Activated naive CD8-positive, alpha-beta T cell treated with anti-CD3 and anti-CD28 coated beads for 36 hours (primary cell): ENCODE measurements at regions not wholly inside any gene's neighbourhood (a gene's known extent, or its start where the extent isn't known, plus 50 kb on each side); places are given as distances from the start of the nearest gene placed in this dataset.

Source experiments
- DNase-seq: peaks from one replicate; pipeline ENCODE4 v3.0.0; 2021
- H3K27ac Mint-ChIP-seq: one replicate; pipeline ENCODE4 v1.8.0; 2022; ENCODE audit warnings: mild to moderate bottlenecking, moderate library complexity, mixed read lengths
- H3K27me3 Mint-ChIP-seq: one replicate; pipeline ENCODE4 v1.8.0; 2022; ENCODE audit warnings: mild to moderate bottlenecking, mixed read lengths
- H3K36me3 Mint-ChIP-seq: one replicate; pipeline ENCODE4 v1.8.0; 2021; ENCODE audit warnings: mild to moderate bottlenecking, mixed read lengths
- H3K4me1 Mint-ChIP-seq: one replicate; pipeline ENCODE4 v1.8.0; 2021; ENCODE audit warnings: mixed read lengths
- H3K4me3 Mint-ChIP-seq: one replicate; pipeline ENCODE4 v1.8.0; 2022; ENCODE audit warnings: mild to moderate bottlenecking, moderate library complexity, mixed read lengths
- H3K9me3 Mint-ChIP-seq: one replicate; pipeline ENCODE4 v1.8.0; 2022; ENCODE audit warnings: mixed read lengths

DNA sequence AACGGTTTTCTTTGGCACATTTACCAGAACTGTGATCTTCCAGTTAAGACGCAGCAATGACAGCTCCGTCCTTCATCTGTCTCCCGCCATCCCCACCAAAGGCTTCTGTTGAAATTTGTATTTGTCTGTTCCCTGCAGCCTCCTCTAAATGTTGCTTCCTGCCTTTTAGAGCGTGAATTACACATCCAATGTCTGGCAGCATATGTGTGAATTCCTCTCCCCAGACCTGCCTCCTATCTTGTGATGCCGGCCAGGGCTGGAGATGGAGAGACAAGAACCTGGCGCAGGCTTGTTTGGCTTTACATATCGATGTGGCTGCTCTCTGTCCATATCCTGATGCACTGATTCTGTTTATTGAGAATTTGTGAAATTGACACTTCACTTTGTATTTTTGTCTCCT, 738.4 kb upstream of the TMEM132C start:
- Mint-ChIP-seq H3K27me3 (peaks cover 4% of the 10 kb centered on the region), H3K27ac (no peak overlapping the region), H3K4me1 (no peaks in the 10 kb centered on the region), H3K4me3 (no peak overlapping the region), H3K36me3 (no peaks in the 10 kb centered on the region), H3K9me3 (no peaks in the 10 kb centered on the region)
- no peak for DNase-seq

DNA sequence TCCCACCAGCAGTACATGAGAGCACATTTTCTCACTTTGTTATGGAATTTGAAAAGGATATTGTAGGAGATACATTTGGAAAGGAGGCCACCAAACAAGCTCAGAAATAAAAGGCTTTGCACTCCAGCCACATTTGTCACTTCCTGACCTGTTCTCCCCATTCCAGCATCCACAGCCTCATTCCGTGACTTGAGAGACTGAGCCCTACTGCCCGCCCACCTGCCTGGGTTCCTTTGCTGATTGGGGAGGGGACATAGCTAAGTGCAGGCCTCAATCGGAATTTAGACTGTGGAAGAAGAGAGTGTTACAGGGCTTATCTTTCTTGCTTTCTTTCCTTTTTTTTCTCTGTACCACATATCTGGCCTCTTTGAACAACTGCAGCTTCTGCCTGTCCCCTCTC, 735.4 kb upstream of the TMEM132C start:
- H3K27ac Mint-ChIP-seq = no peak overlapping the region
- no peak overlapping the region for H3K4me3 Mint-ChIP-seq
- H3K36me3 Mint-ChIP-seq = no peaks in the 10 kb centered on the region

DNA sequence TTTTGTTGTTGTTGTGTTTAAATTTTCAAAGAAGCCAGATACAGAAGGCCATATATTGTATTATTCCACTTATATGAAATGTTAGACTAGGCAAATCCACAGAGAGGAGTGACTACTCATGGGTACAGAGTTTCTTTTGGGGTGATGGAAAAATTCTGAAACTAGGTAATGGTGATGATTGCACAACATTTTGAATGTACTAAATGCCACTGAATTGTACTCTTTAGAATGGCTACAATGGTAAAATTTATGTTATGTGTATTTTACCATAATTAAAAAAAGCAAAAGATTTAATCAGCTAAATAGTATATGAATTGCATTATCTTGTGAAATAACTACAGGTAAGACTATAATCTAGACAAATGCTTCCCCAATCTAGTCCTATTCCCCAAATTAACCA, 733.6 kb upstream of the TMEM132C start:
- no peak overlapping the region for H3K27ac Mint-ChIP-seq

More for the DNA sequence above, 735.4 kb upstream of the TMEM132C start:
- H3K4me1 Mint-ChIP-seq = no peaks in the 10 kb centered on the region
- DNase-seq = no peak
- H3K27me3 Mint-ChIP-seq = peaks cover 7% of the 10 kb centered on the region
- peaks cover 5% of the 10 kb centered on the region for H3K9me3 Mint-ChIP-seq

DNA sequence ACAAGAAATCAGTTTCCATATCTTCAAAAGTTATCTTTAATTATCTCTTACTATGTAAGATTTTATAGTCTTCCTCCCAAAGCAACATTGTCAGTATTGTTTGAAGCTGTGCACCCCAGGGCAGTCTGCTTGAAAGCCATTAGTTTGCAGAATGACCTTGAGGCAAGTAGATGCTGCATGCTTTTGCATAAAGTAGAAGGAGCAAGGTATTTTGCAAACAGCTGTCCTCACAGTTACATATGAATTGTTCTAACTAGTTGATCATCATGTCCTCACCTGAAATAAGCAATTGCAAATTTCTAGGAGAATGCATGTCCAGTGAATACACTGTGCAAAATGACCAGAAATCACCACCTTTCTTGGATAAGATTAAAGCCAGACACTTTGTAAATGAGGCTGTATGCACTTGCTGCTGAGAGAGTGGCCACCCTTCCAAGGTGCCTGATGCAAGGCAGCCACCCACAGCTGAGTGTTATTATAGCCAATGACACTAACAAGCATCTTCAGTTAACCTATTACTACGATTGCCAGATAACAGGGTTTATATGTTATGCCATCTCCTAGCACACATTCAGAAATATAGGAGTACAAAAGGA, 730.0 kb upstream of the TMEM132C start:
- Mint-ChIP-seq H3K4me3 (no peak overlapping the region), H3K9me3 (peaks cover 5% of the 10 kb centered on the region), H3K27ac (no peak overlapping the region), H3K36me3 (no peaks in the 10 kb centered on the region), H3K27me3 (peaks cover 4% of the 10 kb centered on the region), H3K4me1 (no peaks in the 10 kb centered on the region)
- no peak for DNase-seq

More for the DNA sequence above, 733.6 kb upstream of the TMEM132C start:
- Mint-ChIP-seq H3K27me3 (peaks cover 7% of the 10 kb centered on the region), H3K4me3 (no peak overlapping the region), H3K4me1 (no peaks in the 10 kb centered on the region), H3K9me3 (peaks cover 5% of the 10 kb centered on the region), H3K36me3 (no peaks in the 10 kb centered on the region)
- DNase-seq = no peak

DNA sequence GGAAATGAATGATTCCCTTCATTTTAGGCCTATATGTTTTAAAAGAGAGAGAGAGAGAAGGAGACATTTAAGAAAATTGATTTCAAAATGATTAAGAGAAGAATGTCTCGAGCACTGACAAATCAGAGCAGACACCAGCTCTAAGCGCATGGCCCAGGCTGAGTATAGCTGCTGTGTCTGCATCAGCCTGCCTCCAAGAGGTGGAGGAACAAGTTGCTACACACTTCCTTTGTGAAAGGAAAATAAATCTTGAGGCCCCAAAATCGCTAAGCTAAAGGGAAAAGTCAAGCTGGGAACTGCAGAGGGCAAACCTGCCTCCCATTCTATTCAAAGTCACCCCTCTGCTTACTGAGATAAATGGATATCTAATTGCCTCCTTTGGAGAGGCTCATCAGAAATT, 728.7 kb upstream of the TMEM132C start:
- no peak for DNase-seq
- peaks cover 5% of the 10 kb centered on the region for H3K9me3 Mint-ChIP-seq
- H3K4me1 Mint-ChIP-seq = no peaks in the 10 kb centered on the region
- no peak overlapping the region for H3K27ac Mint-ChIP-seq
- H3K27me3 Mint-ChIP-seq = peaks cover 3% of the 10 kb centered on the region
- H3K4me3 Mint-ChIP-seq = no peak overlapping the region
- H3K36me3 Mint-ChIP-seq = no peaks in the 10 kb centered on the region

DNA sequence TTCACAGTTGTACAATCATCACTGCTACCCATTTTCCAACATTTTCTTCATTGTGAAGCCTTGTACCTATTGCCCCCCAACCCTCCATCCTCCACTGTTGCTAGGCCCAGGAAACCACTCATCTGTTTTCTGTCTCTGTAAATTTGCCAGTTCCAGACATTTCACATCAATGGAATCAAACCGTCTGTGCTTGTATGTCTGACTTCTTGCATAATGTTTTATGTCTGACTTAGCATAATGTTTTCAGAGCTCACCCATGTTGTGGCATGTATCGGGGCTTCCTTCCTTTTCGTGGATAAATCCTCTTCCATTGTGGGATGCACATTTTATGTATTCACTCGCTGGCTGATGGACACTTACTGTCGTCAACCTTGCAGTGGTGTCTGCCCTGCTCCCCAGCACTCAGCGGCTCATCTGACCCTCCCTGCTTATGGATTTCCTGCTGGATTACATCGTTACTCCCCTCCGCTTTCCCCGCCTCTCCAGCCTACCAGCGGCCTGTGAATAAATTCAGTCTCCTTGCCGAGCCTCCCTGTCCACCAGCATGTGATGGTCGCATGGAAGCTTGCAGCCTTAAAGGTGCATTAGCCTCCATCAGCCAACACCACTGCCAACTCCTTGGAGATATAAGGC, 727.6 kb upstream of the TMEM132C start:
- H3K27ac Mint-ChIP-seq = no peak overlapping the region
- H3K36me3 Mint-ChIP-seq = no peaks in the 10 kb centered on the region
- no peaks in the 10 kb centered on the region for H3K4me1 Mint-ChIP-seq
- H3K9me3 Mint-ChIP-seq = peaks cover 5% of the 10 kb centered on the region
- no peak for DNase-seq
- H3K4me3 Mint-ChIP-seq = no peak overlapping the region
- H3K27me3 Mint-ChIP-seq = peaks cover 1% of the 10 kb centered on the region

DNA sequence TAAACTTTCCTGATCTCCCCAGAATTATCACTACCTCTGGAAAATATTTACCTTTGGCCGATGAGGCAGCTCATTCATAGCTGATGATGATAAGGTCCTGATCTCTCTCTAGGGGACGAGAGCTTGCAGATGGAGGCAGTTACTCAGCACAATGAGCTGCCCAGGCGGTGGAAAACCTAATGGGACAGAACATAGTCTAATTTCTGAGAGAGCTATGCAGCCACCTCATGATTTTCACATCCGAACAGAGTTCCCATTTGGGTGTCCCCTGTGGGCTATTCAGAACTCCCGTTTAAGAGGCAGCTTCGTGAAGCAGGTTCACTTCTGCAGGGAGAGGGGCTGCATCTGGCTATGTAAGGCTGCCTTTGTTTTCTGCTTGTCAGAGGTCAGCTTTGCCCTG, 724.6 kb upstream of the TMEM132C start:
- Mint-ChIP-seq H3K36me3 (no peaks in the 10 kb centered on the region), H3K9me3 (peaks cover 1% of the 10 kb centered on the region), H3K4me1 (no peaks in the 10 kb centered on the region), H3K4me3 (no peak overlapping the region), H3K27ac (no peak overlapping the region), H3K27me3 (no peaks in the 10 kb centered on the region)
- no peak for DNase-seq

DNA sequence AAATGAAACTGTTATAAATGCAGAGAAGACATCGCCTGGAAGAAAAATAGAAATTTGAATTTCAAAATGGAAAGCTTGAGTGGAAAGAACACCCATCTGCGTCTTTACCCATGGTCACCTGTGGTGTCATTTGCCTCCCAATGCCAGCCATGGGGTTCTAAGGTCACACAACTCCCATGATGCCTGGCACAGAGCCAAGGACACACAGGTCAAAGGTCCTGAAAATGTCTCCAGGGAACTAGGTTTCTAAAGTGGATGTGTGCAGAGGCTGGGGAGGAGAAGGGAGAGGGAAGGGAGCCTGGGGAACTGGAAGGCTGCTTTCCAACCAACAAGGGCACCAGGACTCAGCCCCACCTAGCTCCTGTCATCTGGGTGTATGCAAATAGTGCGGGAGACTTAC, 724.0 kb upstream of the TMEM132C start:
- Mint-ChIP-seq H3K4me1 (no peaks in the 10 kb centered on the region), H3K27me3 (no peaks in the 10 kb centered on the region), H3K27ac (no peak overlapping the region), H3K9me3 (peaks cover 1% of the 10 kb centered on the region), H3K4me3 (no peak overlapping the region), H3K36me3 (no peaks in the 10 kb centered on the region)
- no peak for DNase-seq

DNA sequence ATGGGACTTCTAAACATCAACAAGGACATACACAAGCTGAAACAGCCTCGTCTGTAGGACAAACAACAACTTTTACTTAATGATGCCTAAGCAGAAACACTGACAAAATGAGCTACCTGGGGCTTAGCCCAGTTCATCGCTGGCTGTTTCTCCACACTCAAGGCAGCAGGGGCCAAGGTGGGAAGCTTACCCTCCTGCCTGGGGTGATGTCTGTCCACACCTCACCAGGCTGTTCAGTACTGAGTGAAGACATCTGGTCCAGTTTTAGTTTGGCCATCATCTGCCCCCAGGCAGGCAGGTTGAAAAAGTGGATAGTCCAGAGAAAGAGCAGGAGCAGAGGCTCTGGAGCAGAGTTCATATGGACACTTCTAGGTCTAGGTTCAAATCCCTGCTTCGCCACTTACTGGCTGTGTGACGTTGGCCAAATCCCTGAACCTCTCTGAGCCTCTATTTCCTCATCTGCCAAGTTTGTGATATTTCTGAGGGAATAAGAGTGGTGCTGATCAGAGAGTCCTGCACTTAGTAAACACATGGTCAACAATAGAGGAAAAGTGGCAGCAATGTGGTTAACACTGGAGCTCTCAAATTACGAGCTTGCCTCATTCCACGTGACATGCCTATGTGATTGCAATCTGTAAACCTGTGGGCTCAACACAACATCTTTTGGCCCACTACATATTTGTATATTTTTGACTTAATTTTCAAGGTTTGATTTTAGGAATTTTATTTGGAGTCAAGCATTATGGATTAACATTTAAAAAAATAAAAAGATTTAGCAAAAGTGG, 720.1 kb upstream of the TMEM132C start:
- DNase-seq = no peak
- Mint-ChIP-seq H3K4me3 (no peak overlapping the region), H3K36me3 (no peaks in the 10 kb centered on the region), H3K4me1 (no peaks in the 10 kb centered on the region), H3K27me3 (no peaks in the 10 kb centered on the region), H3K9me3 (peaks cover 1% of the 10 kb centered on the region), H3K27ac (no peak overlapping the region)

DNA sequence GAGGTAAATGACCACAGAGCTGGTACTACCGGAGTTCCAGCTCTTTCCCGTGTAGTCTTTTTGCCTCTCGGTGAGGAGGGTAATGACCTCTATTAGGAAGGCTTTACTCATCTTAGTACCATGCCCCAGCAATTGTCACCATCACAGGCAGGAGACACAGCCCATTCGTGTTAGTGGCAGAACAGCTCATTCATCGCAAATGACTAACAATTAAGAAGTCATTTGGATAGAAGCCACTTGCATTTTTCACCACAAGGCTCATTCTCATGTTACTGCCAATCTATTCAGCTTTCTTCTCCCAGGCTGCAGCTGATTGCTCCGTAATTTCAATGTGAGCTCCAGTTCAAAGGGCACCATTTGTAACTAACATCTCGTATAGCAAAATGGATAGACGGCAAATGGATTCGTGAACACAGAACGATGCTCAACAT, 718.8 kb upstream of the TMEM132C start:
- Mint-ChIP-seq H3K27me3 (no peaks in the 10 kb centered on the region), H3K36me3 (no peaks in the 10 kb centered on the region), H3K4me1 (no peaks in the 10 kb centered on the region), H3K9me3 (peaks cover 8% of the 10 kb centered on the region), H3K4me3 (no peak overlapping the region), H3K27ac (no peak overlapping the region)
- no peak for DNase-seq

DNA sequence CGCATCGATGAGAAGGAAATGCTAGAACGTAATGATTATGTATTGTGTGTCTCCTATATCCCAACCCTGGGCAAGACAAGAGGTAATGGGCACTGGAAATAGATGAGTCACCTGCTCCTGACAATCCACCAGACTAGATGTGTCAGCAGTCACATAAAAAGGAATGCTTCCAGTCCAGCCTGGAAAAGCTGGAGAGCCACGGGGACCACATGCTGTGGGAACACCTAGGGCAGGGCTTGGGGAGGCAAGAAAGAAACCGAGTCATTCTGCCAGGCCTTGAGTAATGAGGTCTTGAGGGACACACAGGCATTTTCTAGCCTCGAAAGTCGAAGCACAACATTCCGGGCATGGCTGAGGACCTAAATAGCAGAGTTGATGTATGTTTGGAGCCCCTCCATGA, 716.7 kb upstream of the TMEM132C start:
- no peak overlapping the region for H3K4me3 Mint-ChIP-seq

DNA sequence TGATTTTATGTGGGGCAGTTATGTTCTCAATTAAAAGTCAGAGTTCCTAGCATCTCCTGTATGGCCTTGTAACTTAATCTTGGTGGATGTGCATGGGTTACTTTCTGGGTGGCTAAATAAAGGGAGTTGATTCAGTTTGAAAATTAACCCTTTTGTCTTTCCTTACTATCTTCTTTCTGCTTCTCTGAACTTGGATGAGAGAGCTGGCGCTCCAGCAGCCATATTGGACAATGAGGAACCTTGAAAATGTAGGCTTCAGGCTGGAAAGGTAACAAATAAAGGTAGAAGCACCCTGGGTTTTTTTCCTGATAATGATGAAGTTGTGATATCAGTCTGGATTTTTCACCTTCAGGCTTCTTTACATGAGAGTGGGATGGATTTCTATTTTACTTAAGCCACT, 714.1 kb upstream of the TMEM132C start:
- Mint-ChIP-seq H3K36me3 (no peaks in the 10 kb centered on the region), H3K27me3 (no peaks in the 10 kb centered on the region), H3K27ac (no peak overlapping the region), H3K4me1 (no peaks in the 10 kb centered on the region), H3K4me3 (no peak overlapping the region), H3K9me3 (peaks cover 7% of the 10 kb centered on the region)
- DNase-seq = no peak

More for the DNA sequence above, 716.7 kb upstream of the TMEM132C start:
- H3K27ac Mint-ChIP-seq = no peak overlapping the region
- no peaks in the 10 kb centered on the region for H3K4me1 Mint-ChIP-seq
- no peaks in the 10 kb centered on the region for H3K27me3 Mint-ChIP-seq
- DNase-seq = no peak
- no peaks in the 10 kb centered on the region for H3K36me3 Mint-ChIP-seq
- H3K9me3 Mint-ChIP-seq = peaks cover 7% of the 10 kb centered on the region

DNA sequence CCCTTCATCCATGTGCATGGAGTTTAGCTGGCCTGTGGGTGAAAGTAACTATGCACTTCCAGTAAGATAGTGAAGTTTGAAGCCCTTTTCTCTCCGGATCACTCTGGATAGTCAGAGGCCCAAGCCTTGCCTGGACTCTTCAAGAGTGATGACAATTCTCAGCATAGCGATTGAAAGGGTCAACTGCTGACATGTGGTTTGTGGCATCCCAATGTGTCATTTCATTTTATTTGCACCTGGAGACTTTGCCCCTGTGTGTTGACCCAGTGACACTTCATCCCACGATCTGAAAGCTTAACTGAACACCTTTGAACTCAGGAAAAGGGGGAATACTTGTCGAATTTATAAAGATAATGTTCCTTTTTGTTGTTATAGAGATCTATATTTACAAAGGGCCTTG, 711.9 kb upstream of the TMEM132C start:
- Mint-ChIP-seq H3K9me3 (peaks cover 13% of the 10 kb centered on the region), H3K27ac (no peak overlapping the region), H3K4me3 (no peak overlapping the region), H3K4me1 (peaks cover 11% of the 10 kb centered on the region), H3K27me3 (peaks cover 10% of the 10 kb centered on the region), H3K36me3 (no peaks in the 10 kb centered on the region)
- no peak for DNase-seq

DNA sequence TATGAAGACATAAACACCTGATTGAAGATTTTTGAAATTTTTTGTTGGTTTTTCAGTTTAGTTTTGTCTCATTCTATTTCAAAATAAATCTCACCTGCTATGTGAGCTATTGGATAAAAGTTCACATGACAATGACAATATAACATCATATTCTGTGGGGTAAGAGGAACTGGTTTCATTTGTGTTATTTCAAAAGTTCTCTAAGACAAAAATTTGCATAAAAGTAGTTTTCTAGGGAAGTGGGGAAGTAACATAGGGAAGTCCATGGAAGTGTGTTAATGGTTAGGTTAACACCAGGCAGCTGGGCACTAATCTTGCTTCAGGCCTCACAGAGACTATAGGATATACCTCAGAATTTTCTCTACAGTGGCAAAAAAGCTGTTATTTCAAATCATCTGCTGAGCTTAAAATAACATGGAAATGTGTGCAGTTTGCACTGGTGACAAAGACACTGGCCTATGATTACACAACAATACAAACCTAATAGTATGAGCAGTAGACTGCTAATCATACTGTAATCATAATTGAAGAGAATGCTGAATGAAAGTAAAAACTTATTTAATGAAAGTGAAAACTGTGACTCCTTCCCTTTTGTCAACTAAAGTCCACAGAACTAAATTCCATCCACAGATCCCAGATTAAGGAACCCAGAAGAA, 710.6 kb upstream of the TMEM132C start:
- no peak overlapping the region for H3K27ac Mint-ChIP-seq
- H3K36me3 Mint-ChIP-seq = no peaks in the 10 kb centered on the region
- H3K9me3 Mint-ChIP-seq = peaks cover 13% of the 10 kb centered on the region
- DNase-seq = no peak
- H3K4me3 Mint-ChIP-seq = no peak overlapping the region
- peaks cover 11% of the 10 kb centered on the region for H3K4me1 Mint-ChIP-seq
- H3K27me3 Mint-ChIP-seq = peaks cover 10% of the 10 kb centered on the region

DNA sequence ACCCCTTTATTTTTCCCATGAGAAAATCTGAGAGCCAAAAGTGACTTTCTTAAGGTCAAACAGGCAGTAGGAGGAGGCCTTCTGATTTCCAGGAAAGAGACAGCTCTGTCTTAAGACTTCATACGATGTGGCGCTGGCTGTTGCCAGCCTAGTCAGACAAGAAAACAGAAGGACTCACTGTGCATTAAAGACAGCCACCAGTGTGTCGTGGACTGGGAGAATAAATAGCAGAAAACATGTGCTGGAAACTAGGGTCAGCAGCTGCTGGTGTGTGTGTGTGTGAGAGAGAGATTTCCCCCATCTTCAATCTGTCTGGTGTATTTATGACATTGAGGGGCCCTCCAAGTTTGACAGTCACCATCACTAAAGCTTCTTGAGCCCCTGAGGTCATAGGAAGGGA, 708.6 kb upstream of the TMEM132C start:
- no peak for DNase-seq
- peaks cover 11% of the 10 kb centered on the region for H3K4me1 Mint-ChIP-seq
- H3K36me3 Mint-ChIP-seq = no peaks in the 10 kb centered on the region
- H3K27me3 Mint-ChIP-seq = peaks cover 11% of the 10 kb centered on the region
- H3K27ac Mint-ChIP-seq = no peak overlapping the region
- H3K4me3 Mint-ChIP-seq = no peak overlapping the region
- peaks cover 9% of the 10 kb centered on the region for H3K9me3 Mint-ChIP-seq
